HepG2 (cell line): ENCODE measurements at regions not wholly inside any gene's neighbourhood (a gene's known extent, or its start where the extent isn't known, plus 50 kb on each side); places are given as distances from the start of the nearest gene placed in this dataset.
A peak's percentile ranks its signal among the peaks of the same experiment; 100 is the strongest.

Experiments used
- BORCS8-MEF2B ChIP-seq: sonication (generic); formaldehyde crosslinking; IDR thresholded peaks from 2 replicates; pipeline ENCODE4 v1.8.0; 2022; ENCODE audit warnings: mild to moderate bottlenecking, missing genetic modification reagents
- DNMT3B ChIP-seq: conservative IDR thresholded peaks from 2 replicates; pipeline ENCODE4 v1.6.1; 2016; ENCODE audit warnings: missing biosample characterization, control low read depth
- ESRRA ChIP-seq: sonication (generic); formaldehyde crosslinking; IDR thresholded peaks from 2 replicates; pipeline ENCODE4 v1.5.1; 2020; ENCODE audit warnings: mild to moderate bottlenecking, low read depth, missing genetic modification reagents
- FOSL1 ChIP-seq: sonication (generic); formaldehyde crosslinking; IDR thresholded peaks from 2 replicates; pipeline ENCODE4 v1.9.0; 2021; ENCODE audit warnings: missing genetic modification reagents, borderline replicate concordance
- JUND ChIP-seq: sonication (generic); formaldehyde crosslinking; IDR thresholded peaks from 2 replicates; pipeline ENCODE4 v1.8.0; 2022; ENCODE audit warnings: mild to moderate bottlenecking, missing genetic modification reagents
- MXD1 ChIP-seq: sonication (generic); formaldehyde crosslinking; IDR thresholded peaks from 2 replicates; pipeline ENCODE4 v1.4.0; 2020; ENCODE audit warnings: mild to moderate bottlenecking, missing genetic modification reagents
- SNAI1 ChIP-seq: sonication (generic); formaldehyde crosslinking; IDR thresholded peaks from 2 replicates; pipeline ENCODE4 v1.5.0; 2020; ENCODE audit warnings: mild to moderate bottlenecking, missing genetic modification reagents, borderline replicate concordance
- SPEN ChIP-seq: sonication (generic); formaldehyde crosslinking; IDR thresholded peaks from 2 replicates; pipeline ENCODE4 v1.5.1; 2020; ENCODE audit warnings: low read depth, mild to moderate bottlenecking, missing genetic modification reagents
- TFDP2 ChIP-seq: sonication (generic); formaldehyde crosslinking; IDR thresholded peaks from 2 replicates; pipeline ENCODE4 v1.4.0; 2020; ENCODE audit warnings: missing genetic modification reagents
- WIZ ChIP-seq: sonication (generic); formaldehyde crosslinking; IDR thresholded peaks from 2 replicates; pipeline ENCODE4 v1.5.1; 2020; ENCODE audit warnings: mild to moderate bottlenecking, missing genetic modification reagents
- YEATS2 ChIP-seq: sonication (generic); formaldehyde crosslinking; IDR thresholded peaks from 2 replicates; pipeline ENCODE4 v1.4.0; 2020; ENCODE audit warnings: missing genetic modification reagents, borderline replicate concordance
- ZBTB38 ChIP-seq: sonication (generic); formaldehyde crosslinking; IDR thresholded peaks from 2 replicates; pipeline ENCODE4 v1.5.1; 2020; ENCODE audit warnings: mild to moderate bottlenecking, missing genetic modification reagents
- ZKSCAN8 ChIP-seq: IDR thresholded peaks from 2 replicates; pipeline ENCODE4 v1.6.1; 2016; ENCODE audit warnings: borderline replicate concordance, missing genetic modification reagents, missing compliant biosample characterization
- ZNF317 ChIP-seq: sonication (generic); formaldehyde crosslinking; IDR thresholded peaks from 2 replicates; pipeline ENCODE4 v1.5.0; 2020; ENCODE audit warnings: mild to moderate bottlenecking, missing genetic modification reagents
- ZNF329 ChIP-seq: sonication (generic); formaldehyde crosslinking; IDR thresholded peaks from 2 replicates; pipeline ENCODE4 v1.9.0; 2021; ENCODE audit warnings: low read depth, mild to moderate bottlenecking, missing genetic modification reagents
- ZNF512 ChIP-seq: sonication (generic); formaldehyde crosslinking; IDR thresholded peaks from 2 replicates; pipeline ENCODE4 v1.4.0; 2020; ENCODE audit warnings: mild to moderate bottlenecking, missing genetic modification reagents
- ZNF772 ChIP-seq: sonication (generic); formaldehyde crosslinking; IDR thresholded peaks from 2 replicates; pipeline ENCODE4 v1.5.0; 2020; ENCODE audit warnings: mild to moderate bottlenecking, missing genetic modification reagents
- TF ChIP-seq, protein P1 (sequence below): sonication (generic); formaldehyde crosslinking; IDR thresholded peaks from 2 replicates; pipeline ENCODE4 v1.4.0; 2020; ENCODE audit warnings: missing genetic modification reagents

DNA sequence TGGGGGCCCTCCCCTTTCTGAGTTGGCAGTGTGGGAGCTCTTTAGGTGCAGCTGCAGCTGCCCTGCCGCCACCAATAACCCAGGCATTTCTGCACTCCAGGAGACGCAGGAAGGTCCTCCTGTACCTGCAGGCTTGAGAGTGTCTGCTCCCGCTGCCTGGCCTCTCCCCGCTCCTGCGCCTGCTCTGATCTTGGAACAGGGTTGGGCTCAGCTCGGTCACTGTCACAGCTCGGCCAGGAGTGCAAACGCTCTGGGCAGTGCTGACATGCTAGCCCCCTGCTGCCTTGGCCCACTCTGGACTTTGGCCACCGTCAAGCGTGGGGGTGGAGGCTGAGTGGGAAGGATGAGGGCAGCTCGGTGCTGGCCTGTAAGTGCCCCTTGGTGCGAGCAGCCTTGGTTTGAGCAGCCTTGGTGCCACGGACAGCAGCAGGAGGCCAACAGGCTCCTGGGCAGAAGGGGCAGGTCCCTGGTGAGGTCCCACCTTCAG is 738.1 kb upstream of the GJE1 start (continued):
- TF ChIP-seq, protein P1, sequence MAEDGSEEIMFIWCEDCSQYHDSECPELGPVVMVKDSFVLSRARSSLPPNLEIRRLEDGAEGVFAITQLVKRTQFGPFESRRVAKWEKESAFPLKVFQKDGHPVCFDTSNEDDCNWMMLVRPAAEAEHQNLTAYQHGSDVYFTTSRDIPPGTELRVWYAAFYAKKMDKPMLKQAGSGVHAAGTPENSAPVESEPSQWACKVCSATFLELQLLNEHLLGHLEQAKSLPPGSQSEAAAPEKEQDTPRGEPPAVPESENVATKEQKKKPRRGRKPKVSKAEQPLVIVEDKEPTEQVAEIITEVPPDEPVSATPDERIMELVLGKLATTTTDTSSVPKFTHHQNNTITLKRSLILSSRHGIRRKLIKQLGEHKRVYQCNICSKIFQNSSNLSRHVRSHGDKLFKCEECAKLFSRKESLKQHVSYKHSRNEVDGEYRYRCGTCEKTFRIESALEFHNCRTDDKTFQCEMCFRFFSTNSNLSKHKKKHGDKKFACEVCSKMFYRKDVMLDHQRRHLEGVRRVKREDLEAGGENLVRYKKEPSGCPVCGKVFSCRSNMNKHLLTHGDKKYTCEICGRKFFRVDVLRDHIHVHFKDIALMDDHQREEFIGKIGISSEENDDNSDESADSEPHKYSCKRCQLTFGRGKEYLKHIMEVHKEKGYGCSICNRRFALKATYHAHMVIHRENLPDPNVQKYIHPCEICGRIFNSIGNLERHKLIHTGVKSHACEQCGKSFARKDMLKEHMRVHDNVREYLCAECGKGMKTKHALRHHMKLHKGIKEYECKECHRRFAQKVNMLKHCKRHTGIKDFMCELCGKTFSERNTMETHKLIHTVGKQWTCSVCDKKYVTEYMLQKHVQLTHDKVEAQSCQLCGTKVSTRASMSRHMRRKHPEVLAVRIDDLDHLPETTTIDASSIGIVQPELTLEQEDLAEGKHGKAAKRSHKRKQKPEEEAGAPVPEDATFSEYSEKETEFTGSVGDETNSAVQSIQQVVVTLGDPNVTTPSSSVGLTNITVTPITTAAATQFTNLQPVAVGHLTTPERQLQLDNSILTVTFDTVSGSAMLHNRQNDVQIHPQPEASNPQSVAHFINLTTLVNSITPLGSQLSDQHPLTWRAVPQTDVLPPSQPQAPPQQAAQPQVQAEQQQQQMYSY (CRISPR knock-in tag), result no peak
- TF ChIP-seq ZKSCAN8 (CRISPR knock-in tag), result no peak
- TF ChIP-seq ZBTB38 (CRISPR knock-in tag), result 0 out of 2 replicates have a peak, but pooled peaks have one; percentile 35
- TF ChIP-seq SNAI1 (CRISPR knock-in tag), result no peak
- no peak for TF ChIP-seq FOSL1 (CRISPR knock-in tag)
- 0 out of 2 replicates have a peak, but pooled peaks have one; percentile 32 for TF ChIP-seq ZNF329 (CRISPR knock-in tag)
- no peak for TF ChIP-seq DNMT3B
- peak; percentile 64; the same call in 1 of the 2 replicates for TF ChIP-seq ESRRA (CRISPR knock-in tag)
- no peak for TF ChIP-seq YEATS2
- TF ChIP-seq ZNF317 (CRISPR knock-in tag), result no peak
- no peak for TF ChIP-seq JUND (CRISPR knock-in tag)
- TF ChIP-seq SPEN (CRISPR knock-in tag), result 0 out of 2 replicates have a peak, but pooled peaks have one; percentile 40
- peak; percentile 49; the same call in 1 of the 2 replicates for TF ChIP-seq ZNF772 (CRISPR knock-in tag)
- TF ChIP-seq BORCS8-MEF2B, result no peak; the same call in 1 of the 2 replicates
- TF ChIP-seq ZNF512 (CRISPR knock-in tag), result no peak; the same call in 1 of the 2 replicates
- TF ChIP-seq MXD1 (CRISPR knock-in tag), result no peak
- no peak for TF ChIP-seq TFDP2 (CRISPR knock-in tag)
- no peak for TF ChIP-seq WIZ (CRISPR knock-in tag)
